ENCODE measurements at regions not wholly inside any gene's neighbourhood (a gene's known extent, or its start where the extent isn't known, plus 50 kb on each side); places are given as distances from the start of the nearest gene placed in this dataset.
A peak's percentile ranks its signal among the peaks of the same experiment; 100 is the strongest.

GRCh38 chr10:131445623-131446022 lies 134.1 kb upstream of the TCERG1L start:
- DNase-seq = no peak

DNA sequence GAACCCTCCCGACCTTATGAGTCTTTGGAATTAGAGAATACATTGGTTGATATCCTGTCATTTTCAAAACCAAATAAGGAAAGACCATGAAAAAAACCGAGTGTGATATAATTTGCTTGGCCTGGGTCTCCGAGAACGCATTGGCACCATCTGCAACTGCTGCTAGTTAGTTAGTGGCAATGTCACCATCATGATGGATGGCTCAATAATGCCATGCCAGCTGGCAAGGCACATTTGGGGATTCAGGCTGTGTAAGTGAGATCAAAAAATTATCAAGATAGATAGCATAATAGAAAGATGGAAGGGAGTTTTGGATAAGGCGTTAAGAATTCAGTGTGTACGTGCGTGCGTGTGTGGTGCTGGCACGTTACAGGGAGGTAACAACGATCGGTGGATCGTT lies 134.7 kb upstream of the TCERG1L start:
- DNase-seq = no peak

DNA sequence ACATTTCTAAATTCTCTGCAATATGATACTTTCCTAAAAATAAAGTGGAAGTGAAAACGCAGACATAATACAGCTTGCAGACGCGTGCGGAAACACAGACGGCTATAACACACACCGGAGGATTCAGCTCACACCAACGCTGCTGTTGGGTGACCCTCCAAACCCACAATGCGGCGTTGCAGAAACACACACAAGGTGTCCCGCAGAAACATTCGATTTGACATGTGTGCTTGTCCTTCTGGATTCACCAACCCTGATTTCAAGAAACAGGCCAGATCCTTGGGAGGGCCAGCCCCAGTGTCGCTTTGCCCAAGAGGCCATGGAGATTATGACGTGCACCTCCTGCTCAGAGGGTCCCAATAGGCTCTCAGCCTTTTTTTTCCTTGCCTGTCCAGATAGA lies 136.7 kb upstream of the TCERG1L start:
- DNase-seq = no peak

DNA sequence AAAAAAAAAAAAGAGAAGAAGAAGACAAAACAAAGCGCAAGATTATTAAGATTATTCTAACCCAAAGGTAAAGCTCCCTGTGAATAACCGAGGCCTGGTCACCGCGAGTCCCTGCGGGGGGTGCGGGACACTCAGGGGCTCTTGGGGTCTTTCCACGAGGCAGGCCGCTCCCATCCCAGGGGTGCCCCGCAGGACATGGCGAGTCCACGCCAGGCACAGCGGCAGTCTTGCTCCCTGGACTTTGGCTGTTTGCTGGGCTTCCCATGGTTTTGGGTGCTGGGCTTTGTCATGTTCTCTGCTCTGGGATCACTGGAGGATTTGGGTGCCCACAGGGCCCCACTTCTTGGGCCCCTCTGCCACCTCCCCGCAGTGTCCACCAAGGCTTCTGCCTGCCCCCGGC lies 137.4 kb upstream of the TCERG1L start:
- DNase-seq = no peak

DNA sequence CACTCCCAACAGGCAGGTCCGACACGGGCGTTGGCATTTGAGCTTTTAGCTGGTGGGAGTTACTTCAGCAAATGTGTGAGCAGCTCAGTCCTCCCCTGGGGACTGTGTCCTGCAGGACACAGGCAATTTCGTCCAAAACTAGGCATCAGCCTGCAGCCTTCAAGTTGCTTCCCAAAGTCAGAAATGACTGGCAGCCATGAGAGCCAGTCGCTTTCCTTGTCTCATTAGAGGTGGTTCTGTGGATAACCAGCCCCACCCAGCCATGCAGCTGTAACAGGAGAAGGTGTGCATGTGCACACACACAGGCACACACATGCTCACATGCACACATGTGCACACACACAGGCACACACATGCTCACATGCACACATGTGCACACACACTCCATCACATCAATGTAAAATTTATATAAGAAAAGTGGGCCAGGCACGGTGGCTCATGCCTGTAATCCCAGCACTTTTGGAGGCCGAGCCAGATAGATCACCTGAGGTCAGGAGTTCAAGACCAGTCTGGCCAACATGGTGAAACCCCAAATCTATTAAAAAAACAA lies 138.8 kb upstream of the TCERG1L start:
- DNase-seq = no peak

DNA sequence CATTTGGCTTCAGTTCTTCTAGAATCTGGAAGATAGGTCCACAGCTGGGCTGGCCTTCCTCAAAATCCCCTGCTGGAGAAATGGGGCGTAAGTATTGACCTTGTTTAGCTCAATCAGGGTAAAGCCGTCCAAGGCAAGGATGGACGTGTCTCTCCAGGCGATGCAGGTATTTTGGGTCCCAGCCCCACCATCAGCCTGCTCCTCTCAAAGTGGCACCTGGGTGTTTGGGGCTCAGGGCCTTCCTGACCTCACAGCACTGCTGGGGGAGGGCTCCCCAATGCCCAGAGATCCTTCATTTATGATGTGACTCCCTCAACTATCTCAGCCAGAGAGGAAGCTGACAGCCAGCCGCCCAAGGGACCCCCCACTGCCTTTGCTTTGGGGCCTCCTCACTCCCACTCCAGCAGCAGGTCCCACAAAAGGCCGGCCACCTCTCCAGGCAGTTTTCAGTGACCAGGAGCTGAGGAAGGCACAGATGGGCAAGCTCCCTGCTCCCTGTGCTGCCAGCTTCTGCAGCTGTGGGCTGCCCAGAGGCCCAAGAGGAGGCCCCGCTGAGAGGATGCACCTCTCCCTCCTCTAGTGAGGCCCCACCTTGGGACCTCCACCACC lies 140.0 kb upstream of the TCERG1L start:
- DNase-seq = no peak

DNA sequence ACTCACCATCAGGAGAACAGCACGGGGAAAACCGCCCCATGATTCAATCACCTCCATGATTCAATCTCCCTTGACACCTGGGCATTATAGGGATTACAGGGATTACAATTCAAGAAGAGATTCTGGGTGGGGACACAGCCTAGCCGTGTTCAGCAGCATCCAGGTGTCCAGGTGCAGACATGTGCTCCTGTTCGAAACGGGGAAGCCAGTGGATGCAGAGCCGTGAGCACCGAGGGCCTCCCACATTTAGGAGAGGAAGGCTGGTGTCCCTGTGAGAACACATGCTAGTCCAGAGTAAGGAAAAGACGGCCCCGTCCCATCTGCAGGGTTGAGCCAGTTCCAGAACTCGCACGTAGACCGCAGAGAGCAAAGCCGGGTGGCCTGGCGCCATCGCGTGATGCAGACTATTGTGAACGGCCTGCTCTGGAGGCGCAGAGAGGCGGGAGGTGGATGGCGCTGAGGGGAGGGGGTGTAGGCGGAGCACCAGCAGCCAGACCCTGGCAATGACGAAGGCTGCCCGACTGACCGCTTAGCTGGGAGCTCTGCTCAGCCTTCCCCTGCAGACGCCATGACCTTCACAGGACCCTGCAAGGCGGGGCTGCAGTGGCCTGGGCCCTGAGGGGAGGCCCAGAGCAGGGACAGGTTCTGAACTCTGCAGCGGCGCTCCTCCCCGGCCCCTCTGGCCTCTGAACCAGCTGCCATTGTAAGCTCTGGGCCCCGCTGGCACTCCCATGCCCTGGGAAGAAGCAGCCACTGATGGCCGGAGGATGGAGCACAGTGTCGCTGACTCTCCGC lies 141.6 kb upstream of the TCERG1L start:
- DNase-seq = no peak

DNA sequence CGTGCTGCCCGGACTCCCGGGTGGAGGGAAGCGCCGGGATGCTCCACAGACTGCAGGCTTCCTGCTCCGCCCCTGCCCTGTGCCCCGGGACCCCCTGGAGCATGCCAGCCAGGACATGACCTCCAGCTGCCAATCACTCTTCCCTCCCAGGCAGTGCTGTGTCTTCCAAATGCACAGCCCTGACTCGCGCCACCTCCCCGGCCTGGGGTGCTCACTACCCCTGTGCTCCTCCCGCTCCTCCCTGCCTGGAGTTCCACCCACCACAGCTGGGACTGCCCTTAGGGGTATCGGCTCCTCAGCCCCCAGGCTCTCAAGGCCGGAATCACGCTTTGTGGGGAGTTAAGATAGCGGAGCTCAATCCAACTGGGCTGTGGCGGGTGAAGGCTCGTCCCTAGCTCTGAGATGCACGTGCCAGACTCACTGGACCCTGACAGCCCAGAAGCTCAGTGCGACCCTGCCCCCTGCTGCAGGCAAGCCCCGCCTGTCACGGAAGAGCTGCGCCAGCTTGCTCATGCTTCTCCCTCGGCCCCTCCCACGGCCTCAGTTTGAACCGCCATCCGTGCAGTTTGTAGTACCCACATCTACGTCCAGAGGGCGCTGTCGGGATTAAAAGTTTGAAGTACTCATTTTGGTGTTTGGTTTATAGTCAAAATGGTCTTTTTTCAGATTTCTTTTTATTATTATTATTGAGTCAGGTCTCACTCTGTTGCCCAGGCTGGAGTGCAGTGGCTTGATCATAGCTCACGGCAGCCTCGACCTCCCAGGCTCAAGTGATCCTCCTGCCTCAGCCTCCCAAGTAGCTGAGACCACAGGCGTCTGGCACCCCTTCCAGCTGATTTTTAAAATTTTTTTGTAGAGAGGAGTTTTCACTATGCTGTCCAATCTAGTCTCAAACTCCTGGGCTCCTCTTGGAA lies 142.5 kb upstream of the TCERG1L start:
- DNase-seq = peak in 1 of 2 experiments; percentile 6

GRCh38 chr10:131456411-131456810 lies 144.9 kb upstream of the TCERG1L start:
- DNase-seq = no peak

GRCh38 chr10:131461093-131461492 lies 149.6 kb upstream of the TCERG1L start:
- DNase-seq = no peak

GRCh38 chr10:131464789-131465188 lies 153.3 kb upstream of the TCERG1L start:
- DNase-seq = no peak

DNA sequence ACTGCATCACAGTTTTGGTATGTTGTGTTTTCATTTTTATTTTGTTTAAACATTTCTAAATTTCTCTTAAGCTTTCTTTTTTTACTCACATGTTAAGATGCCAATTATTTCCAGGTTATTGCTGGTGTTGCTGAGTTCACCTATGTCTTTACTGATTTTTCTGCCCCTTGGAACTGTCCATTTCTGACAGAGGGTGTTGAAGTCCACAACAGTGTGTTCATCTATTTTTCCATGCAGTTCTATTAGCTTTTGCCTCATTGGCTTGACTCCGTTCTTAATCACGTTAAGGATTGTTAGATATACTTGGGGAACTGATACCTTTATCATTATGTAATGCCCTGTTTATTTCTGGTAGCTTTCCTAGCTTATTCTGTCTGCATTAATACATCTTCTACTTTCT lies 158.0 kb upstream of the TCERG1L start:
- no peak for DNase-seq

GRCh38 chr10:131473645-131474044 lies 162.1 kb upstream of the TCERG1L start:
- DNase-seq = no peak

DNA sequence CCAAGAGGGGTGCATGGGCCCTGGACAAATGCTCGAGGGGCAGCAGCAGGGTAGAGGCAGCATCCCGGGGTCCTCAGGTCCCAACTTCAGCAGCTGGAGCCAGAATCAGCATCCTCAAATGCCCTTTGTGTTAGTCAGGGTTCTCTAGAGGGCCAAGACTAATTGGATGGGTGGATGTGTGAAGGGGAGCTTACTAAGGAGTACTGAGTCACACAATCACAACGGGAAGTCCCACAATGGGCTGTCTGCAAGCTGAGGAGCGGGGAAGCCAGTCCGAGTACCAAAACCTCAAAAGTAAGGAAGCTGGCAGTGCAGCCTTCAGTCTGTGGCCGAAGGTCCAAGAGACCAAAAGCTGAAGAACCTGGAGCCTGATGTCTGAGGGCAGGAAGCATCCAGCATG lies 162.9 kb upstream of the TCERG1L start:
- DNase-seq = no peak

GRCh38 chr10:131475043-131475442 lies 163.5 kb upstream of the TCERG1L start:
- DNase-seq = no peak

DNA sequence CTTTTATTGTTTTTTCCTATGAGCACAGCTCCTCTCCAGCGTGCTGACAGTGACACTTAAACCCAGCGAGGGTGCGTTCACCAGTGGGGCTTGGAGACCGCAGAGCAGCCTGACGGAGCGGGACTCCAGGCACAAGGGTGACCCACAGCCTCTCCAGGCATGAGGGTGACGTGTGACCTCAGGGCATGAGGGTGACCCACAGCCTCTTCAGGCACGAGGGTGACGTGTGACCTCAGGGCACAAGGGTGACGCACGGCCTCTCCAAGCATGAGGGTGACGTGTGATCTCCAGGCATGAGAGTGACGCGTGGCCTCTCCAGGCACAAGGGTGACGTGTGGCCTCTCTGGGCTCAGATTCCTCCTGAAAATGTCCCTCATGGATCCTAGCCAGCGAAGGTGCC lies 164.3 kb upstream of the TCERG1L start:
- DNase-seq = no peak

- DNase-seq = no peak
These were observed 166.1 kb upstream of the TCERG1L start for GRCh38 chr10:131477457-131478121.

DNA sequence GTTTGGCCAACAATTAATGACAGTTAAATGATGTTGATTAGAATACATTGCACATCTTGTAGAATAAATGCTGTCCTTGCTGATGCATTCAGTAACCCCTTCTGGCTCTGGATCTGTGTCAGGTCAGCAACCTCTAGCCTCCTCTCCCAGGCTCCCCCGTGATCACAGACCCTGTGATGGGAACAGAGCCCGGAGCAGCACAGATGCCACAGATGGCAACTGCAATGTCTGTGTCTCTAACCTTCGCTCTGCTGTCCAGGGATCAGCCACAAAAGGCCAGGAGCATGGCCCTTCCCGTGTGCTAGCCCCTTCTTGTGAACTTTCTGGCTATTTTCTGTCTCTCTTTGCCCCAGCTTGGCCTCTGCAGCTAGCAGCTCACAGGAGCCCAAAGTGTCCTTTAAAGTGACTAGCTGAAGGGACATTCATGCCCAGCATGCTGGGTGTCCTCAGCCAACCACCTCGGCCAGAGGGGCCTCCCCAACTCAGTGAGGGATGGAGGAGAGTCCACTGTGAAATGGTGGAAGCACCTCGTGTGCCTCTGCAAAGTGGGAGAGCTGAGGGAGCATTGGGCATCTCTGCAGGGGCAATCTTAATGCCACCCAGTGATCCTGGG lies 167.0 kb upstream of the TCERG1L start:
- DNase-seq = no peak

GRCh38 chr10:131480066-131480465 lies 168.5 kb upstream of the TCERG1L start:
- DNase-seq = no peak

DNA sequence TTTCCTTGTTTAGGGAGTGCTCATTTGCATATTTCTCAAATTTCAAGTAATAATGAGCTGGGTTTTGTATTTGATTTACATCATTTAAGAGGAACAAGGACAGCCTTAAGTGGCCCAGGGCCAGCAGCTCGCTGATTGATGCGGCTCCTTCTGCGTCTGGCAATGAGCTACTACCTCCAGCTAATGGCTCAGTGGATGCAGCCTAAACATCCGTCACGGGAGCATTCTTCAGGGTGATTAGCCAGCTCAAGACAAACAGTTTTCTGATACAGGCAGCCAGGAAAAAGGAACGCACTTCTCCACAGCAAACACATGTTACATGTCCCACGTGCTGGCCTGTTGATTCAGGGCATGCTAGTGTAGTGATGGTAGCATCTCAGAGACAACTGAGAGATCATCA lies 169.3 kb upstream of the TCERG1L start:
- no peak for DNase-seq

- DNase-seq = no peak
These were observed 174.2 kb upstream of the TCERG1L start for GRCh38 chr10:131485732-131486131.

DNA sequence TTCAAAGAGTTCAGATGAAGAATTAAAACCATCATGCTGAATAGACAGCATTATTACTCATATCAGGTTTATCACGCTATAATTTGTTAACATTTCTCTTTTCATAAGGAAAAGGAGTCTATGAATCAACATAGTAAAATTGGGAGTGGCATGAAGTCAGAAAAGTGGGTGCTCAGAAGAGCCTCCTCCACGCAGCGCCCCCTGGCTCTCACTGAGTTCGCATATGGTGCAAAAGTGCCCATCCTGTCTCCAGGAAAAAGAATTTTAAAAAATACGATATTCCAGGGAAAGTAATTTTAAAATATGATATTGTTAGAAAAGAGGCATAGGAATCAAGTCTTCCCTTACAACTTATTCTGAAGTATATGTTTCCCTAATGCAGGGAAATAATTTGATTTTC lies 176.3 kb upstream of the TCERG1L start:
- DNase-seq = no peak
